Hematopoietic multipotent progenitor cell treated with erythropoietin and hydrocortisone succinate and interleukin-3 and kit ligand, for 17 days (in vitro differentiated cells): ENCODE measurements at regions not wholly inside any gene's neighbourhood (a gene's known extent, or its start where the extent isn't known, plus 50 kb on each side); places are given as distances from the start of the nearest gene placed in this dataset.

Experiments
- DNase-seq: peaks from one replicate; pipeline ENCODE4 v3.0.0-alpha.2; 2015; ENCODE audit warnings: low spot score

GRCh38 chr20:7650086-7650879 lies 290.0 kb downstream of the HAO1 start:
- DNase-seq, result no peak

DNA sequence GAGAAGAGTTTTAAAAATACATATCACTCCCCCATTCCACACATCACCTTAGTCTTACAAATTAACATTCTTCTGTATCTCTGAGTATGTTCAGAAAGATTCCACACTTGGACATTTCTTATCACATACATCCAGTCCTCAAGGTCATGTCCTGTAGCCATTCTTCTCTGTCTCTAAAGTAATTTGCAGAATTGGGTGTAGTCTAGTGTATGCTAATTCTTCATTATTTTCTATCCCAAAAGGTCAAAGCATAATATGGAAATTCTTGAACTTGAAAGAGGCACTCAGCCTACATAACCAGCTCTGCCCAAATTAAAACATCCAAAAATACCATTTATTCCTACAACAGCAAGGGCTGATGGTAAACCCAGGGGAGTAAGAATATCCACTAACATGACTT lies 286.0 kb downstream of the HAO1 start:
- DNase-seq, result no peak

- no peak for DNase-seq
Measured at GRCh38 chr20:7656687-7657467, 283.4 kb downstream of the HAO1 start.

DNA sequence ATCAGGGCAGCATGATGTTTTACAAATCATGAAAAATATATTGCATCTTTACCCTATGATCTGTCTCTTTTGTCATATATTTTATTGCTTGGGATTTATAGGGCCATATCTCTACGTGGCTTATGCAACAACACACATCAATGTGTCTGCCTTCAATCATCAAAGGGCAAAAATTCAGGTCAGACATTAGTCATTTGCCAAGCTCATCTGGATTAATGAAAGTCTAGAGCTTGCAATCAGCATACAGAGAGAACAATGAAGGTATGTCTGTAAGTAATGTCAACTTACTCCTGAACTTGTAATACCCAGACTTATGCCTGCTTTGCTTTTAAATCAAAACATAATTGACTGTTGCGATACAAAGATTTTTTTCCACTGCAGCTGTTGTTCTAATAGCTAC lies 282.7 kb downstream of the HAO1 start:
- DNase-seq, result no peak

- no peak for DNase-seq
Measured at GRCh38 chr20:7660165-7660564, 280.1 kb downstream of the HAO1 start.

DNA sequence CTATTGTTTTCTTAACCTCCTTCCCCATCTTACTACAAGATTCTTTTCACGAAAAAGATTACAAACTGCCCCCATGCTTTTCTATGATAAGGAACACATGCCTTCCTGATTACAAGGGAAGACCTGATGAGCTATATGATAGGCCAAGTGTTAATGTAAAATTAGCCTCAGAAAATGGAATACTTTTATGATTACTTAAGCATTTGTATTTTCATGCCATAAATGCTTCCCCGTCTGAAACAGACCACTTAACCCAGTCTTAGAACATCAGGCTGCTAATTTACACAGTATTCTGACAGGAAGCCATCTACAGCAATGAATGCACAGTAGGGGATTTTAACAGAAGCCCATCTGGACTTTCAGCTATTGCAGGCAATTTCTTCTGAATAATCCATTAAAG lies 274.9 kb downstream of the HAO1 start:
- no peak for DNase-seq

DNA sequence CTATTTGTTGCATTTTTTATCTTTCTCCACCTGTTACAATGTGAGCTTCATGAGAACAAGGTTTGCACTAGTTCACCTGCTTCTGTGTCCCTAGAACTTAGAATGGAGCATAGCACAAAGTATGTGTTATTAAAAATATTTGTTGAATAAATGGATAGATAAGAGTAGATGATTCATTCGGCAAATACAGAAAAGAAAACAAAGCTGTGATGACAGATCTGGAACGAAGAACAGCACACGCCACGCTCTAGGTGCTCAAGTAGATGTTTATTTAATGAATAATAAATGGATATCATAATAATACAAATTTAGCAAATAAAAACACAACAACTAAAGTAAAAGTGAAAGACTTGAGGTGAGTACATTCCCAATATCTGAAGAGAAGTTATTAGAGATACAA lies 273.1 kb downstream of the HAO1 start:
- no peak for DNase-seq

GRCh38 chr20:7672571-7672970 lies 267.7 kb downstream of the HAO1 start:
- no peak for DNase-seq

DNA sequence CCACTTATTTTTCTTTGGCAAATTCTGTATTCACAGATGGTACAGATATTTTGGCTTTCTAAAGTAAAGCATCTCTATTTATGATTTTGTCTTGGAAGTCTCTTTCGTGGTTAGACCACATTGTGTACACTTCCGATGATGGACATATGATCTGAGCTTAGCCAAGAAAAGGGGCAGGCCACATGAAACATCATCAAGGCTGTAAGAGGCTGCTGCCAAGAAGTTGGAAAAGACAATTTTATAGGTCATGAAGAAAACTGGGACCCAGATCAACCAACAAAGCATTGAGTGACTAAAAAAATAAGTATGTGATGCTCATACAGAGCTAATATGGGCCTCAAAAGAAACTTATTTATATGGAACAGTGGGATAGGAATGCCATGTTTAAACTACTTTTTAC lies 266.4 kb downstream of the HAO1 start:
- DNase-seq, result no peak

DNA sequence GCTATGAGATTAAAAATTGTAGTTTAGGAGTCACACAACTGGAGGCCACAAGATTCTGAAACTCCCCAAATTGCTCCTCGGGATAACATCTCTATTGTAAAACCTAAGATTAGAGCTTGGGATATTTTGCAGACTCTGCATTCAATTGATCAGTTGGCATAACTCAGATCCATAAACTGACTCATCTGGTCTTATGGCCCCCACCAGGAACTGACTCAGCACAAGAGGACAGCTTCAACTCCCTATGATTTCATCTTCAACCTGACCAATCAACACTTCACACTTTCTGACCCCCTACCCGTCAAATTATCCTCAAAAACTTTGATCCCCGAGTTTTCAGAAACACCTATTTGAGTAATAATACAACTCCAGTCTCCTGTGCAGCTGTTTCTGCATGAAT lies 257.3 kb downstream of the HAO1 start:
- no peak for DNase-seq

DNA sequence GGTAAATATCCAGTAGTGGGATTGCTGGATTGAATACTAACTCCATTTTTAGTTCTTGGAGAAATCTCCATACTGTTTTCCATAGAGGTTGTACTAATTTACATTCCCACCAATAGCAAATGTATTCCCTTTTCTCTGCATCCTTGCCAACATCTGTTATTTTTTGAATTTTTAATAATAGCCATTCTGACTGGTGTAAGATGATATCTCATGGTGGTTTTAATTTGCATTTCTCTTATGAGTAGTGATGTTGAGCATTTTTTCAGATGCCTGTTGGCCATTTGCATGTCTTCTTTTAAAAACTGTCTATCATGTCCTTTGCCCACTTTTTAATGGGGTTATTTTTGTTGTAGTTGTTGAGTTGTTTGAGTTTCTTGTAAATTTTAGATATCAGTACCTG lies 253.2 kb downstream of the HAO1 start:
- DNase-seq, result no peak

DNA sequence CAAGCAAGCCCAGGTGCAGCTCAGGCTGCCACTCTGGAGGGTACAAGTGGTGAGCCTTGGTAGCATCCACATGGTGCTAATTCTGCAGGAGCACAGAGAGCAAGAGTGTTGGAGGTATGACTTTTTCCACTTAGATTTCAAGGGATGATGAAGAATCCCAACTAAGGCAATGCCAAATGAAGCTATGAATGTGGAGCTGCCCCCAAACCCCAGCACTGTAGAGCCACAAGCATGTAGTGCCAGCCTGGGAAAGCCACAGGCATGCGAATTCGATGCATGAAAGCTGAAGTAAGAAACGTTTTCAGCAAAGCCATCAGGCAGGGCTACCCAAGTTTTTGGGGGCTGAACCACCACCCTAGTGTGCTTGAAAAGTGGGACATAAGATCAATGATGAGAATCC lies 251.1 kb downstream of the HAO1 start:
- no peak for DNase-seq

DNA sequence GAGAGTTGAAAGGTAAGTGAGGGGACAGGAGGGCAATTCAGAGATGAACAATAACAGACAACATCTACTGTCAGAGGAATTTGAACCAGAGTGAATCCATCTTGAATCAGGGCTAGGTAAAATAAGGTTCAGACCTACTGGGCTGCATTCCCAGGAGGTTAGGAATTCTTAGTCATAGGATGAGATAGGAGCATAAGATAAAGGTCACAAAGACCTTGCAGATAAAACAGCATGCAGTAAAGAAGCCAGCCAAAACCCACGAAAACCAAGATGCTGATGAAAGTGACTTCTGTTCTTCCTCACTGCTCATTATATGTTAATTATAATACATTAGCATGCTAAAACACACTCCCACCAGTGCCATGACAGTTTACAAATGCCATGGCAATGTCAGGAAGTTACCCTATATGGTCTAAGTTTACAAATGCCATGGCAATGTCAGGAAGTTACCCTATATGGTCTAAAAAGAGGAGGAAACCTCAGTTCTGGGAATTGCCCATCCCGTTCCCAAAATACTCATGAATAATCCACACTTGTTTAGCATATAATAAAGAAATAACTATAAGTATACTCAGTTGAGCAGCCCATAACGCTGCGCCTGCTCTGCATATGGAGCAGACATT lies 248.5 kb downstream of the HAO1 start:
- no peak for DNase-seq

DNA sequence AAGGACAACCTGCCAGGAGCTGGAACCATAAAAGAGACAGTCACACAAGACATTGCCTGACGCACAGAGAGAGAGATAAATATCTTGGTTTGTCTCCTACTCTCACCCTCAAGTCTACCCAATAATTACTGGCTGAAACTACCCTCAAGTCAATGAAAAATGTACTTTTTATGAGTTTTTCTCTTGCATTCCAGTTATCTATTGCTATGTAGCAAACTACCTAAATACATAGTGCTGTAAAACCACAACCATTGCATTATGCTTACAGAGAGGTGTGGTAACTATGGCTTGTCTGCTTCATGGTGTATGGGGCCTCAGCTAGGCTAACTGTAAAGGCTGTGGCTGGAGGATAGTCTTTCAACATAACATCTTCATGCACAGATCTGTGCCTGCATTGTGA lies 247.8 kb downstream of the HAO1 start:
- DNase-seq, result no peak

DNA sequence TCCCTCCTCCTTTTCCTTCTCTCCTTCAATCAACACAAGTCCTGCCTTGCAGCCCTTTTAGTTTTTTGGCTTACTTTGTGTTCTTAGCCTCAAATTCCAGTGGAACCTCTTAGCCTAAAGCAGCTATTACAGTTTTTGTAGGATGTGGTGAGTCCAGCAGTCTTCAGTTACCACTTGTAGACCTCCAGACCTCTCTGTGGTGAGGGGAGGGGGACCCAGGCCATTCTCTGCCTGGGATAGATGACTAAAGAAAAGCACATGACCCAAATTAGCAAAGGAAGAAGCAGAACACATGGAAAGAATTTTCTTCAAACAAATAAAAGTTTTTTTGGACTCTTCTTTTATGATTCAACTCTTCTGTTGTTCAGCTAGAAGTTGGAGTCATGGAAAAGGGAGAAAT lies 246.5 kb downstream of the HAO1 start:
- no peak for DNase-seq

- no peak for DNase-seq
Measured at GRCh38 chr20:7695051-7695495, 245.2 kb downstream of the HAO1 start.

- DNase-seq, result no peak
Measured at GRCh38 chr20:7695635-7696034, 244.6 kb downstream of the HAO1 start.

GRCh38 chr20:7696311-7696710 lies 243.9 kb downstream of the HAO1 start:
- no peak for DNase-seq

GRCh38 chr20:7702141-7702540 lies 238.1 kb downstream of the HAO1 start:
- DNase-seq, result no peak

DNA sequence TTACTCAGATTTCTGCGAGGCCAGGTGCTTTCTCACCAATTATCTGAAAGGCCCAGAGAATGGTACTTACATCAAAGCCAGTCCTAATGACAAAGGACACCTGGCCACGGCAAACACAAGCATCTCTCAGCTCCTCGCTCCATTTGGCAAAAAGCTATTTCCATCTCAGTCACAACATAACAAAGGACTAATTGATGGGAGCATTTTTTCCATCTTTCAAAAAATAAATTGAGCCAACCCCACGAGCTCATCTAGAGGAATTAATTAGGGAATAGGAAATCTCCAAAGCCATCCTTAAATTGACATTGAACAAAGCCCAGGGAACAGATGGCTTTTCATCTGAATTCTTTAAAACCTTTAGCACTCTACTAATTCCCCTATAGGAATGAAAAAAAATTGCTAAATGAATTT lies 236.7 kb downstream of the HAO1 start:
- no peak for DNase-seq

GRCh38 chr20:7703996-7704395 lies 236.3 kb downstream of the HAO1 start:
- DNase-seq, result no peak

DNA sequence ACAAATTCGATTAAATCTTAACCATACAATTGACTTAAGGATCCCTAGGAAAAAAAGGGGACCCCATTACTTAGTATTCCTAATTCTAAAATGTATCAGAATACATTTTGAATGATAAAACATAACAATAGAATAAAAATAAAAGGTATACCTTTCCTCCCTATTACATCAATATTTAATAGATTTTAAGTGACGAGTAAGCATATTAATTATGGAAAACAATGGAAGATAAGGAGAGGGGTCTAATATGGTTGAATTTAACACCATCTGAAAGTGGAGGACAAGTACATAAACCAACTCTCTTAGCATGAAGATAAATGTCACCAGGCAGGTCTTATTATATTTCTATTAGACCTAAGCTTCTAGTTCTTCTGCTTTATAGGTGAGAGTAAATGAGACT lies 232.1 kb downstream of the HAO1 start:
- DNase-seq, result no peak

GRCh38 chr20:7708782-7709181 lies 231.5 kb downstream of the HAO1 start:
- DNase-seq, result no peak
